Activated CD8-positive, alpha-beta T cell treated with anti-CD3 and anti-CD28 coated beads, Interleukin-2, amount 10 ng/mL, durations not matched to agents 7 days and 5 days (primary cell): ENCODE measurements at regions not wholly inside any gene's neighbourhood (a gene's known extent, or its start where the extent isn't known, plus 50 kb on each side); places are given as distances from the start of the nearest gene placed in this dataset.
A peak's percentile ranks its signal among the peaks of the same experiment; 100 is the strongest.

Experiments
- ATAC-seq: fragments of 150-1000 bp; cut with Tn5 transposase; one replicate; pipeline ENCODE4 v1.10.0; 2021; ENCODE audit warnings: moderate library complexity
- CTCF ChIA-PET: fragments of 350-600 bp; sonication (Branson Sonifier 250); formaldehyde crosslinking; loops from one replicate; lab custom pipeline; 2021; ENCODE audit warnings: antibody characterized with exemption; lab: Charles Lee
- POLR2A ChIA-PET: fragments of 350-600 bp; sonication (Branson Sonifier 250); formaldehyde crosslinking; loops from one replicate; lab custom pipeline; 2021; ENCODE audit warnings: antibody characterized with exemption; lab: Charles Lee
- DNase-seq: peaks from one replicate; pipeline ENCODE4 v3.0.0-alpha.2; 2020
- H3K27ac Mint-ChIP-seq: one replicate; pipeline ENCODE4 v1.8.0; 2021; ENCODE audit warnings: mild to moderate bottlenecking, mixed read lengths
- H3K27me3 Mint-ChIP-seq: one replicate; pipeline ENCODE4 v1.8.0; 2021; ENCODE audit warnings: low read depth, mixed read lengths
- H3K36me3 Mint-ChIP-seq: one replicate; pipeline ENCODE4 v1.8.0; 2021; ENCODE audit warnings: low read depth, mixed read lengths
- H3K4me1 Mint-ChIP-seq: one replicate; pipeline ENCODE4 v1.8.0; 2021; ENCODE audit warnings: low read depth, mixed read lengths
- H3K4me3 Mint-ChIP-seq: one replicate; pipeline ENCODE4 v1.8.0; 2021; ENCODE audit warnings: mild to moderate bottlenecking, mixed read lengths
- H3K9me3 Mint-ChIP-seq: one replicate; pipeline ENCODE4 v1.8.0; 2022; ENCODE audit warnings: mixed read lengths; ENCODE audit not compliant: insufficient read depth

GRCh38 chr5:74222806-74223205 lies 417.7 kb downstream of the ENC1 start:
- Mint-ChIP-seq H3K4me1 (no peaks in the 10 kb centered on the region), H3K36me3 (no peaks in the 10 kb centered on the region), H3K4me3 (no peak overlapping the region), H3K27ac (no peak overlapping the region), H3K9me3 (no peaks in the 10 kb centered on the region), H3K27me3 (peaks cover 2% of the 10 kb centered on the region)
- DNase-seq, result no peak
- ChIA-PET CTCF (no interaction called here), POLR2A (no interaction called here)
- ATAC-seq, result no peak

GRCh38 chr5:74221413-74221812 lies 419.1 kb downstream of the ENC1 start:
- ATAC-seq (no peak), DNase-seq (no peak)
- ChIA-PET CTCF (no interaction called here), POLR2A (no interaction called here)
- no peaks in the 10 kb centered on the region for H3K36me3 Mint-ChIP-seq
- no peaks in the 10 kb centered on the region for H3K4me1 Mint-ChIP-seq
- no peak overlapping the region for H3K4me3 Mint-ChIP-seq
- H3K9me3 Mint-ChIP-seq, result no peaks in the 10 kb centered on the region
- peaks cover 3% of the 10 kb centered on the region for H3K27me3 Mint-ChIP-seq
- H3K27ac Mint-ChIP-seq, result no peak overlapping the region

GRCh38 chr5:74216012-74216411 lies 424.5 kb downstream of the ENC1 start:
- no peaks in the 10 kb centered on the region for H3K36me3 Mint-ChIP-seq
- no peaks in the 10 kb centered on the region for H3K4me1 Mint-ChIP-seq
- no peak for DNase-seq
- CTCF ChIA-PET, result no interaction called here
- no peak overlapping the region for H3K4me3 Mint-ChIP-seq
- POLR2A ChIA-PET, result no interaction called here
- peaks cover 3% of the 10 kb centered on the region for H3K27me3 Mint-ChIP-seq
- no peak overlapping the region for H3K27ac Mint-ChIP-seq
- H3K9me3 Mint-ChIP-seq, result no peaks in the 10 kb centered on the region
- ATAC-seq, result no peak

- Mint-ChIP-seq H3K27ac (no peak overlapping the region), H3K9me3 (no peaks in the 10 kb centered on the region), H3K4me3 (no peak overlapping the region), H3K36me3 (no peaks in the 10 kb centered on the region), H3K4me1 (no peaks in the 10 kb centered on the region), H3K27me3 (peaks cover 3% of the 10 kb centered on the region)
- POLR2A ChIA-PET, result no interaction called here
- DNase-seq (no peak), ATAC-seq (no peak)
- CTCF ChIA-PET, result interaction anchor here (0.6 to 1.3 kb wide), 3 partner anchors 8 to 1702 kb away, joined by 3 to 6 read pairs (median 3); no protein-coding TSS in a partner anchor
These were observed 428.2 kb downstream of the ENC1 start for GRCh38 chr5:74212336-74212735.

- Mint-ChIP-seq H3K36me3 (no peaks in the 10 kb centered on the region), H3K4me3 (no peak overlapping the region), H3K27me3 (no peaks in the 10 kb centered on the region), H3K27ac (no peak overlapping the region), H3K9me3 (no peaks in the 10 kb centered on the region), H3K4me1 (no peaks in the 10 kb centered on the region)
- ChIA-PET POLR2A (no interaction called here), CTCF (no interaction called here)
- DNase-seq (no peak), ATAC-seq (no peak)
These were observed 431.0 kb downstream of the ENC1 start for GRCh38 chr5:74209571-74209970.

- no peak for DNase-seq
- CTCF ChIA-PET, result no interaction called here
- no peaks in the 10 kb centered on the region for H3K9me3 Mint-ChIP-seq
- H3K4me1 Mint-ChIP-seq, result no peaks in the 10 kb centered on the region
- no peaks in the 10 kb centered on the region for H3K36me3 Mint-ChIP-seq
- H3K27me3 Mint-ChIP-seq, result no peaks in the 10 kb centered on the region
- no peak overlapping the region for H3K27ac Mint-ChIP-seq
- ATAC-seq, result no peak
- POLR2A ChIA-PET, result no interaction called here
- H3K4me3 Mint-ChIP-seq, result no peak overlapping the region
These were observed 433.7 kb downstream of the ENC1 start for GRCh38 chr5:74206579-74207550.

GRCh38 chr5:74205767-74206578 lies 434.6 kb downstream of the ENC1 start:
- DNase-seq, result no peak
- ChIA-PET CTCF (no interaction called here), POLR2A (no interaction called here)
- H3K9me3 Mint-ChIP-seq, result no peaks in the 10 kb centered on the region
- no peak for ATAC-seq
- no peak overlapping the region for H3K27ac Mint-ChIP-seq
- H3K4me3 Mint-ChIP-seq, result no peak overlapping the region
- H3K27me3 Mint-ChIP-seq, result peaks cover 2% of the 10 kb centered on the region
- peaks cover 3% of the 10 kb centered on the region for H3K4me1 Mint-ChIP-seq
- H3K36me3 Mint-ChIP-seq, result no peaks in the 10 kb centered on the region

- ChIA-PET POLR2A (no interaction called here), CTCF (no interaction called here)
- DNase-seq, result no peak
- H3K36me3 Mint-ChIP-seq, result no peaks in the 10 kb centered on the region
- peaks cover 2% of the 10 kb centered on the region for H3K27me3 Mint-ChIP-seq
- no peak overlapping the region for H3K4me3 Mint-ChIP-seq
- no peak for ATAC-seq
- no peak overlapping the region for H3K27ac Mint-ChIP-seq
- H3K4me1 Mint-ChIP-seq, result peaks cover 3% of the 10 kb centered on the region
- H3K9me3 Mint-ChIP-seq, result no peaks in the 10 kb centered on the region
These were observed 439.0 kb downstream of the ENC1 start for GRCh38 chr5:74201334-74202081.

- ATAC-seq (no peak), DNase-seq (no peak)
- Mint-ChIP-seq H3K36me3 (no peaks in the 10 kb centered on the region), H3K27me3 (peaks cover 4% of the 10 kb centered on the region), H3K4me3 (no peak overlapping the region), H3K9me3 (no peaks in the 10 kb centered on the region), H3K4me1 (peaks cover 3% of the 10 kb centered on the region), H3K27ac (no peak overlapping the region)
- CTCF ChIA-PET, result no interaction called here
- POLR2A ChIA-PET, result no interaction called here
These were observed 440.0 kb downstream of the ENC1 start for GRCh38 chr5:74200560-74200959.

GRCh38 chr5:74199436-74200210 lies 440.9 kb downstream of the ENC1 start:
- H3K27ac Mint-ChIP-seq, result no peak overlapping the region
- peaks cover 4% of the 10 kb centered on the region for H3K27me3 Mint-ChIP-seq
- no peaks in the 10 kb centered on the region for H3K9me3 Mint-ChIP-seq
- H3K4me1 Mint-ChIP-seq, result peaks cover 3% of the 10 kb centered on the region
- DNase-seq (no peak), ATAC-seq (no peak)
- no peaks in the 10 kb centered on the region for H3K36me3 Mint-ChIP-seq
- H3K4me3 Mint-ChIP-seq, result no peak overlapping the region
- POLR2A ChIA-PET, result no interaction called here
- CTCF ChIA-PET, result no interaction called here

GRCh38 chr5:74199005-74199404 lies 441.5 kb downstream of the ENC1 start:
- H3K4me1 Mint-ChIP-seq, result peaks cover 3% of the 10 kb centered on the region
- DNase-seq (peak; percentile 26), ATAC-seq (no peak)
- H3K4me3 Mint-ChIP-seq, result no peak overlapping the region
- H3K27me3 Mint-ChIP-seq, result peaks cover 4% of the 10 kb centered on the region
- no peaks in the 10 kb centered on the region for H3K9me3 Mint-ChIP-seq
- CTCF ChIA-PET, result no interaction called here
- H3K36me3 Mint-ChIP-seq, result no peaks in the 10 kb centered on the region
- H3K27ac Mint-ChIP-seq, result no peak overlapping the region
- POLR2A ChIA-PET, result no interaction called here
